ENCODE measurements at regions not wholly inside any gene's neighbourhood (a gene's known extent, or its start where the extent isn't known, plus 50 kb on each side); places are given as distances from the start of the nearest gene placed in this dataset.

- H2BK5ac ChIP-seq (ENCODE audit: low read depth, low read length), result no peak overlapping the region
- H2BK20ac ChIP-seq (ENCODE audit: low read length), result no peak overlapping the region
- H2BK15ac ChIP-seq (ENCODE audit: low read length), result no peak overlapping the region
- H3K4me3 ChIP-seq (ENCODE audit: extremely low read depth in 1 of 4, insufficient read depth in 2 of 4, low read depth in 3 of 4, low read length in 4 of 4), result no peak overlapping the region
- 94% methylated on average over 3 of the region's 3 CpGs; no CpG with 5 or more reads in 1 of the 2 experiments for WGBS, 2 experiments (ENCODE audit: extremely low coverage in 1 of 2, insufficient coverage in 1 of 2, insufficient read length in 1 of 2, insufficient replicate concordance in 2 of 2, low coverage in 1 of 2, low lambda C conversion rate in 2 of 2, missing lambda C conversion rate in 1 of 2)
- no peak overlapping the region for H4K8ac ChIP-seq (ENCODE audit: extremely low read depth, insufficient read depth, low read length)
- H4K5ac ChIP-seq (ENCODE audit: insufficient read length, low read depth, low read length), result no peak overlapping the region
- peaks cover 0 to 6% (median 1%) of the 10 kb centered on the region in 4 experiments; a peak in 4 of 7 replicates for H3K4me1 ChIP-seq (replicated peaks in 1 of 4; ENCODE audit: control insufficient read depth in 3 of 4, insufficient read depth in 4 of 4, low read length in 3 of 4)
- H3K4ac ChIP-seq (replicated peaks; ENCODE audit: insufficient read length, low read depth, low read length), result no peak overlapping the region
- H2BK120ac ChIP-seq (replicated peaks; ENCODE audit: low read depth, low read length), result no peak overlapping the region
- H2AFZ ChIP-seq (ENCODE audit: low read length), result peak overlapping the region; percentile 75; the same call in 1 of the 2 replicates
- 0 out of 4 replicates have a peak, but pooled peaks cover 0 to 4% of the 10 kb centered on the region in 2 experiments for H3K9me3 ChIP-seq (ENCODE audit: insufficient read depth in 2 of 2, low read depth in 1 of 2, low read length in 1 of 2)
- H2AK5ac ChIP-seq (ENCODE audit: low read depth, low read length), result no peak overlapping the region
- no peak overlapping the region for H3K9ac ChIP-seq (replicated peaks in 1 of 4; ENCODE audit: extremely low read depth in 1 of 4, low read depth in 3 of 4, low read length in 3 of 4)
- H3K79me2 ChIP-seq (ENCODE audit: control insufficient read depth in 1 of 2, insufficient read depth in 2 of 2, low read length in 2 of 2), result no peaks in the 10 kb centered on the region
- H3K56ac ChIP-seq (replicated peaks; ENCODE audit: insufficient read length, low read depth, low read length), result no peak overlapping the region
- no peak overlapping the region for H3K18ac ChIP-seq (ENCODE audit: extremely low read depth, low read length)
- no peak overlapping the region for H3K27ac ChIP-seq (ENCODE audit: low read depth, low read length)
- TF ChIP-seq TAF1 (IDR thresholded peaks at IDR 0.05; ENCODE audit: low read depth, low read length), result no peak
- no peak for TF ChIP-seq CHD2 (IDR thresholded peaks at IDR 0.05; ENCODE audit: low read length)
- TF ChIP-seq HDAC2 (IDR thresholded peaks at IDR 0.05; ENCODE audit: borderline replicate concordance in 1 of 2, low read depth in 2 of 2, low read length in 2 of 2), result no peak
- TF ChIP-seq BACH1 (IDR thresholded peaks at IDR 0.05; ENCODE audit: low read length), result no peak
- H3K14ac ChIP-seq (ENCODE audit: insufficient read length), result no peak overlapping the region
- no peak overlapping the region for H3K23ac ChIP-seq (ENCODE audit: insufficient read length)
- no peaks in the 10 kb centered on the region for H3K23me2 ChIP-seq (ENCODE audit: low read depth, low read length)
- H4K20me1 ChIP-seq (replicated peaks in 1 of 2; ENCODE audit: control insufficient read depth in 1 of 2, insufficient read depth in 2 of 2, low read length in 2 of 2), result no peaks in the 10 kb centered on the region
- no peak overlapping the region for H4K91ac ChIP-seq (replicated peaks; ENCODE audit: insufficient read length, low read length)
- H3K79me1 ChIP-seq (ENCODE audit: low read depth, low read length), result no peaks in the 10 kb centered on the region
- no peak overlapping the region for H2BK12ac ChIP-seq (ENCODE audit: low read depth, low read length)
- H3K4me2 ChIP-seq (ENCODE audit: insufficient read depth in 1 of 2, low read depth in 2 of 2, low read length in 2 of 2), result peak overlapping the region; percentile 15 to 29; a peak in 1 of 4 replicates
- ChIA-PET POLR2A (ENCODE audit: partially characterized antibody) (no interaction called here), CTCF (ENCODE audit: partially characterized antibody) (interaction anchor here (1.8 kb wide), 1 partner anchor 11 kb away, joined by 5 read pairs; no protein-coding TSS in a partner anchor)
- H3K36me3 ChIP-seq (ENCODE audit: control insufficient read depth in 2 of 4, insufficient read depth in 4 of 4, low read length in 3 of 4), result no peaks in the 10 kb centered on the region; a peak in 1 of 8 replicates
- no peak for FAIRE-seq
- no peak for DNase-seq (ENCODE audit: low read depth in 1 of 2, low spot score in 2 of 2)
- H3K27me3 ChIP-seq (replicated peaks in 1 of 4; ENCODE audit: control insufficient read depth in 3 of 4, extremely low read depth in 1 of 4, insufficient read depth in 3 of 4, low read length in 3 of 4), result no peaks in the 10 kb centered on the region
These were observed 84.3 kb downstream of the ZC3H11B start for GRCh38 chr1:219528633-219529032.
